ENCODE measurements at regions not wholly inside any gene's neighbourhood (a gene's known extent, or its start where the extent isn't known, plus 50 kb on each side); places are given as distances from the start of the nearest gene placed in this dataset.
A peak's percentile ranks its signal among the peaks of the same experiment; 100 is the strongest.
"Not testable (repeated sequence)": the region's sequence is repeated elsewhere in the genome, so short reads cannot be mapped to it uniquely, and the experiment has no call there.

DNA sequence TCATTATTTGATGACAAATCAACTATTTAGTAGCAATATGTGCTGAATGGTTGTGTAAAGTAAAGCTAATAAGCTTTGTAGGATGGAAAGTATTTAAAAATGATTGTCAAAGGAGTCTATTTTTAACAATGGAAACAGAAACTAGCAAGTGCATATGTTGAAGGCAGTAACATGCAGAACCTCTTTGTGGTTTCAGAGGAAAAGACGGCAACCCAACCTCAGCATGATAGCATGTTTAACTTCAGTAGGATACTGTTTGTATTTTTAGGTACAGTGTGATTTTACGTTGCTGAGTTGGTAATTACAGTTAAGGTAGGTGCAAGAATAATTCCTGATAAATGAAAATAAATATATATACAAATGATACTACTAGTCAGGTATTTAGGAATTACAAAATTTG is 289.7 kb downstream of the RBMY1J start:
- DNase-seq (ENCODE audit: low spot score) = not testable (repeated sequence)

DNA sequence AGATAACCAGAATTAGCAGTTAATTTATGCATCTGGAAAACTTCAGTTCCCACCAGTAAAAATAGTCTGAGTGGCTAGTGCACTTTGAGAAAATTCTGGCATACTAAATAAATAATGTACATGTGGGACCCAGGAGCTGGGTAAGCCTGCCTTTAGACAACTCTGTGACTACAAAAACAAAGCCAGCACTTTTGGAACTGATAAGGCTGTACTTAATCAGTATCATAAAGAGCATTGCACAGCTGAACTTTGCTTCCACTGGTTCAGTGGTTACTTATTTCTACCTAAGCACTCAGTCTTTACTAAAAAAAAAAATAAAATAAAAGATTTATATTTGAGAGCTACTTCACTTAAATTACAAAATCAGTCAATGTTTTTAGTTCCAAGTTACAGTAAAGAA is 256.3 kb upstream of the BPY2 start:
- no peak for DNase-seq (ENCODE audit: low spot score)

DNA sequence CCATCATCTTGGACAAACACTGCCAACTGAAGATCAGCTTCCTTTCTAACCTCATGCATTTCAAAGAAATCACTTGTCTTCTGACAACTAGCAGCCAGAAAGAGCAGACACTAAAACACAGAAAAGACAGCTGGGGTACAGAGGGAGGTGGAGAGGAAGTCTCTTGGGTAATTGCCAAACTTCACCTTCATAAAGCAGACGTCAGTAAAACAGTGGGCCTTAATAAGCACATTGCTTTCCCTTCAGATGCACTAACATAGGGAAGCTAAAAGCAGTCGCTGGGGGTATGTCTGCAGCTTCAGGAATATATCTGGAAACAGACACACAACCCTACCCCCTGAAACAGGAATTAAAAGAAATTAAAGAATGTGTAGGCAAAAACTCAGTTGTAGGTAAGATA is 252.2 kb upstream of the BPY2 start:
- peak; percentile 0 for DNase-seq (ENCODE audit: low spot score)

All from cerebellar cortex (tissue), 1 donor.